RPMI7951 (cell line): ENCODE measurements at regions not wholly inside any gene's neighbourhood (a gene's known extent, or its start where the extent isn't known, plus 50 kb on each side); places are given as distances from the start of the nearest gene placed in this dataset.

Experiments
- DNase-seq: peaks from one replicate; pipeline ENCODE4 v3.0.0-alpha.2; 2012; ENCODE audit warnings: low read depth

DNA sequence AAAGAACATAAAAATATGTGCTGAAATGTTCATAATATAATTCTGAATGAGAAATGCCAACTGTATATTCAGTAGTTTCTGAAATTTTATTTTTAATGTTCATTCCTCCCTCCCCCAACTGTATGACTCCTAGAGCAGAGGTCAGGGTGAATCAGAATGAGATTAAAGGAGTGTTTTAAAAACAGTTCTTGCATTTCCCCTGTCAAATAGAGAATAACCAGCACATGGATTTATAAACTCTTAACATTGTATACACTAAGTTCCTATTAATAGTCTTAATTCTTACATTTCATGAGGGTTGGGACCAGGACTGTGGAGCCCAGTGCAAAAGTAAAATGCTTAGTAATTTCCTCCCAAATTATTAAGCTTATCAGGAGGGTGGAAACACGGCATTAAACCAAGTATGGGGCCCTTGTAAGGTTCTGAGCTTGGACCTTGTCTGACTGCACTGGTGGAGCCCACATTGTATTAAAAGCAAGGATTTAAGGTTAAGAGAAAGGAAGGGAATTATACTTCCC lies 474.6 kb upstream of the RAG2 start:
- DNase-seq, result no peak

- DNase-seq, result no peak
These were observed 452.3 kb upstream of the RAG2 start for GRCh38 chr11:37050311-37050710.

DNA sequence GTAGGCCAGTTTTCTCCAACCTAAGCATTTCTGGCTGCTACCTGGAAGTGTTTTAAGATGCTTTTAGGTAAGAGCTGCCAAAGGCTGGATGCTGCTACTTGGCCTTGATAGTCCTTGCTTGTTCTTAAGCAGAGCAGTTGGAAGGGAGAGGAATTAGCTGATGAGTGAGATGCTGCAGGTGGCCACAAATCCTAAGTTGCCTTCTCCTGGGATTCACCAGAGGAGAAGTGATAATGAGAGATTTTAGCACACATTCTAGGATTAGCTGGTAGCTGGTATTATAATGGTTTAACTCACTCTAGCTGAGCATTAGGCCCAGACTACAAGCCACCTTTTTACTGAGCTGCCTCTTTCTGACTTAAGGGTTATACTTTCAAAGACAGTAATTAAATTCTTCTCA lies 442.9 kb upstream of the RAG2 start:
- no peak for DNase-seq

DNA sequence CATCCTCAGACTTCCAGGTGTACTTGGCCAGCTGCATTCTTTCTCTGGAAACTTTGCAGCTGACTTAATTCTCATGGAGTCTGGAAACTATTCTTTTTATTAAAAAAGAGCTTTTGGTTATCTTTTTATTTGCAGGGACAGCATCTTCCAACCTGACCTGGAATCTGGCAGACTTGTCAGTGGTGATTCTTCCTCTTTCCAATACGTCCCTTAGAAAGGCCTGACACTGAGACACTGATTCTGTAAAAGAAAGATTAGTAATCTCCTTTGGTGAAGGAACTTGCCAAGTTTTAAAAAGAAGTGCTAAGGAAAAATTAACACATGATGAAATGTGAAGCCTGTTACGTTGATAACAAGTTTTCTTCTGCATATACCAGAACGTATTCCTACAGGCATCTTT lies 440.9 kb upstream of the RAG2 start:
- DNase-seq, result no peak

DNA sequence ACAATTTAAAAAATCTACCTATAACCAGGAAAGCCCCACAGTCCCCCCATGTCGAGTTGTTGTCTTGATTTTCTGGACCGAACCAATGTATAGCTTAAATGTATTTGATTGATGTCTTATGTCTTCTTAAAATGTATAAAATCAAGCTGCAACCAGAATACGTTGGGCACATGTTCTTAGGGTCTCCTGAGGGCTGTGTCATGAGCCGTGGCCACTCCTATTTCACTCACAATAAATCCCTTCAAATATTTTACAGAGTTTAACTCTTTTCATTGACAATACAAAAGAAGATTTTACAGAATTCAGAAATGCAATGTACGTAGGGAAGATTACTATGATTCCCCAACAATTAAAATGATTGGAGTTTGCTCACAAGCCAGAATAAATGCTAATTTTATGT lies 428.7 kb upstream of the RAG2 start:
- no peak for DNase-seq

GRCh38 chr11:37026326-37026725 lies 428.3 kb upstream of the RAG2 start:
- no peak for DNase-seq

GRCh38 chr11:37006563-37006962 lies 408.5 kb upstream of the RAG2 start:
- no peak for DNase-seq

GRCh38 chr11:37002831-37003230 lies 404.8 kb upstream of the RAG2 start:
- DNase-seq, result no peak

DNA sequence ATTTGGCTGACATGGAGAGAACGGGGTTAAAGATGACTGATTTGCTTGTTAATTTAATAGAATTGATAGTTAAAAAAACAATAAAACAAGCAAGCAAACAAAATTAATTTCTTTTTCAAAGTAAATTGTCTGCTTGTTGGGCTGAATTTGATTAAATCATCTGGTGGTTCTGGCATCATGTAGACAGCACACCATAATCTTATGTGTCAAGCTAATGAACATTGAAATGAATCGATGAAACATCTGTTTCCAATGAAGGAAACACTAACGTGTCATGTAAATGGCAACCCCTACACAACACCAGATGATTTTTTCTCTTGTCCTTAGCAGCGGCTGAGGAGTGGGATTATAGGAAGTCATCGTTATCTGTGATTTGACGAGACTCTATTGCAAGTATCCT lies 399.6 kb upstream of the RAG2 start:
- DNase-seq, result no peak

GRCh38 chr11:36996795-36997194 lies 398.8 kb upstream of the RAG2 start:
- DNase-seq, result no peak

DNA sequence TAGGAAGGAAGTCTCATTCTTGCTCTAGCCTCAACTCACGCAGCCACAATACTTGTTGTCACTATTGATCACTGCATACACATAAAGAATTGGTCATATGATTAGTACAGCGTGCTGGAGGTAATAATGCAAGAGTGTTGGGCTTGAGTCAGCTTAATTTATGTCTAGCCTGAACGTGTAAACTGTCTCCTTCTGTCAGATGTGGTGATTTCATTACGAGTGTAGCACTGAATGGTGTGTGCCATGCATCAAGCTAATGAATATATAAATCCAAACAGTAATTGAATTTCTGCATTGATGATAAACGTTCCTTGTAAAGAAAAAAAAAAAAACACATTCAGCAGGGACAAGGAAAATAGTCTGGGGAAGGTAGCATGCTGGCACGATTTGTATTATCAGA lies 396.2 kb upstream of the RAG2 start:
- DNase-seq, result no peak

DNA sequence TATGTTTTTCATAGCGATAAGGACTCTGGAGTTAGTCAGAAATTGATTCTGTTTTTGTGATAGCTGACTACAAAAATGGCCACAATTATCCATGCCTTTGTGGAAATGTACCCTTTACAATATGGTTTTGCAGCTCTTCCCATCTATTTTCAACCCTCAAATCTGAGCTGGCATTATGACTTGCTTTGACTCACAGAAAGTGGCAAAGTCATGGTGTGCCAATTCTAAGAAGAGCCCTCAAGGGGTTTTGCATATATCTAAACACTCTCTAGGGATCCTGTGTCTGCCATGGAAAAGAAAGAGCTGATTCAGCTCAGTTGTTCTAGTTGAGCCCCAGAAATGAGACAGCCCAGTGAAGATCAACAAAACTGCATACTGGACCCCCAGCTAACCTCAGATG lies 390.5 kb upstream of the RAG2 start:
- no peak for DNase-seq

- DNase-seq, result no peak
These were observed 387.5 kb upstream of the RAG2 start for GRCh38 chr11:36985562-36985961.

DNA sequence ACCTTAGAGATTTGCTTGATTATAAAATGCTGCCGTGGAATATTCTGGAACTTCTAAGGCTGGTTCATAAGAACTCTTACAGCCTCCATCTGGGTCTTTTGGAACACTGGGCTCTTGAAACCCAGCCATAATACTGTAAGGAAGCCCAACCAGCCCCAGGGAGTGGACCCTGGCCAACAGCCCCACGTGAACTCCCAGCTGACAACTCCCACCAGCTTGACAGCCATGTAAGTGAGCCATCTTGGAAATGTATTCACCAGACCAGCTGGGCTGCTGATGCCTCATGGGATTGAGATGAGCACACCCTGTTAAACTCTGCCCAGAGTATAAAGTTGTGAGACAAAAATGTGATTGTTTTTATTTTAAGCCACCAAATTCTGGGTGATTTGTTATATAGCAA lies 378.7 kb upstream of the RAG2 start:
- DNase-seq, result no peak

GRCh38 chr11:36974771-36975170 lies 376.7 kb upstream of the RAG2 start:
- no peak for DNase-seq

GRCh38 chr11:36953976-36954375 lies 355.9 kb upstream of the RAG2 start:
- DNase-seq, result no peak

DNA sequence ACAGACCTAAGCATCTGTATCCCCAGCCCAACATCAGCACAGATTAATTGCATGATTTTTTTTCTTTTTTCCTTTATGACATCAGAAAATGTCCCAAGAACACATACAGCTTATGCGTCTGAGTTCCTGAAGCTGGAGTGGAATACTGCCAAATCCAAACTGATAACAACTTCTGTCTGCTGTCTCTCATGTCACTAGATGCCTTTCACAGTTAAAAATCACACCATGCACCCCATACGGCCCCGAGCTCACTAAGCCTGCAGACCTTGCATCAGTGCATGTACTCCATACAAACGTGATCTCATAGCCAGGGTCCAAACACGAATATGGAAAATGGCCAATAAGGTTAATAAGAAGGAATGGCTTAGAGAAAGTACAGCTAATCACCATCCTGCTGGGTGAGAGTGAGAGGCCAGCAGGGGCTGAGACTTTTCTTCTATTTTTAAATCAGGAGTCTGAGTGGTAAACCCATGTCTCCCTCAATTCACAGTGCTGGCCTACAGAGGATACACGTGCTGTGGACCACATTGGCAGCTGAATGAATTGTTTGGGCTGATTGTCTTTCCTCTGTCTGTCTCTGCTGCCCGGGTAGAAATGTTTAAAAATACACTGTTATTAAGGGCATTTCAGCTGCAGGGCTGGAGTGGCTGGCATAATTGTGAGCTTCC lies 350.6 kb upstream of the RAG2 start:
- no peak for DNase-seq

- no peak for DNase-seq
These were observed 347.3 kb upstream of the RAG2 start for GRCh38 chr11:36945384-36945783.

DNA sequence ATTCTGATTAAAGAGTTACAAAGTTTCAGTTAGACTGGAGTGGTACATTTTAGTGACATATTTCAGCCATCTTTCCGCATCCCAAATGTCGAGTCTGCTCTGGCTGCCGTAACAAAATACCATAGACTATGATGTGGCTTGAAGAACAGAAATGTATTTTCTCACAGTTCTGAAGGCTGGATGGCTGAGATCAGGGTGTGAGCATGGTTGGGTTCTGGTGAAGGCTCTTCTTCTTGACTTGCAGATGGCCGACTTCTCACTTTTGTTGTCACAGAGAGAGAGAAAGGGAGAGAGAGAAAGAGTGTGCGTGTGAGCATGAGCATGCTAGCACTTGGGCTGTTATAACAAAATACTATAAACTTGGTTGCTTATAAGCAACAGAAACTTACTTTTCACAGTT lies 335.4 kb upstream of the RAG2 start:
- DNase-seq, result no peak

DNA sequence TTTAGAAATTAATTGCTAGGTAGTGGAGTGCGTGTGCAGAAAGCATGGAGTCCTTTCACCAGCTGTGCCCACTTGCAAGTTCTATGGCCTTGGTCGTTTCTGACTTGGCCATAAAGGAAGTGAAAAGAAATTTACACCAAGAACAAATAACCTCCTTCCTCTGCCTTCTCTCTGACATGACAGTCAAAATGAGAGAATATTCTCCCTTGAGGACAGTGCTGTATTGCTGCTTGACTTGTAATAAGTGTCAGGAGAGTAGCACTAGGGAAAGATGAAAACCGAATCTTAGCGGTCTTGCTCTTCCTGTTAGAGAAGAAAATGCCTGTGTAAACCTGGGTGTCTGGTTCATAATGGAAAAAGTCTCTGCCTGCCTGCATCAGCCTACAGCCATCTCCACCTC lies 333.1 kb upstream of the RAG2 start:
- DNase-seq, result no peak

GRCh38 chr11:36930256-36930655 lies 332.2 kb upstream of the RAG2 start:
- no peak for DNase-seq

- DNase-seq, result no peak
These were observed 331.4 kb upstream of the RAG2 start for GRCh38 chr11:36929401-36929800.

GRCh38 chr11:36928621-36929020 lies 330.6 kb upstream of the RAG2 start:
- DNase-seq, result no peak

DNA sequence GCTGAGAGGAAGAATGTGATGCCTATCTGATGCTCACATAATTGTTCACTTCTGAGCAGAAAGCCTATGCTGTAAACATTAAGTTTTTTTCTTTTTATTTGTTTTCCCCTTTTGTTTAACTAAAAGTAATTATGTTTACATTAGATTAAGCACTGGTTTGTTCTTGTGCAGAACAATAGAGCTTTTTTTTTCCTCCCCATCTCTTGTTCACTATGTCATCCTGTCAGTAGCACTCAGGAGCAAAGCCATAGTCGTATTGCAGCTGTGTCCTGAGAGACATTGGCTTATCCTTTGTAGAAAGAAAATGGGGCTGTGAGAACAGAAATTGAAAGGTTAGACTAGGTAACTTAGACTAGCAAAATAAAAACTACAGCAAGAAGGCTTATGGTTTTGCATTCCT lies 301.8 kb upstream of the RAG2 start:
- DNase-seq, result no peak
